GM12878 (cell line): ENCODE measurements at regions not wholly inside any gene's neighbourhood (a gene's known extent, or its start where the extent isn't known, plus 50 kb on each side); places are given as distances from the start of the nearest gene placed in this dataset.

ENCODE experiments used
- ATAC-seq: fragments of 200-7000 bp; cut with Tn5 transposase; 3 replicates; pipeline ENCODE4 v1.9.1; 2020; ENCODE audit warnings: mild to moderate bottlenecking, moderate library complexity
- BruUV-seq: library from RNA; stranded (reverse); fragments of 400-500 nt; replicated peaks from 2 replicates; lab custom pipeline; 2021; lab: Mats Ljungman, UMichigan
- CTCF ChIA-PET: fragments of 300-600 bp; sonication (Branson Sonifier 250); formaldehyde crosslinking; extraction: SDS; loops from one replicate; lab custom pipeline; 2021; ENCODE audit warnings: inconsistent platforms; lab: Yijun Ruan, JAX
- POLR2A ChIA-PET: fragments of 350-600 bp; formaldehyde crosslinking; extraction: SDS; loops from one replicate; lab custom pipeline; 2021; ENCODE audit warnings: inconsistent platforms; lab: Charles Lee
- RAD21 ChIA-PET: fragments of 300-600 bp; sonication (Branson Sonifier 250); formaldehyde crosslinking; loops from one replicate; lab custom pipeline; 2023; ENCODE audit warnings: antibody characterized with exemption; ENCODE audit not compliant: unreplicated experiment; lab: Charles Lee
- SMC1A ChIA-PET: fragments of 300-600 bp; sonication (Branson Sonifier 250); formaldehyde crosslinking; loops from one replicate; lab custom pipeline; 2023; ENCODE audit not compliant: unreplicated experiment, uncharacterized antibody; lab: Charles Lee
- DNase-seq: peaks from one replicate; pipeline ENCODE4 v3.0.0-alpha.2; 2011; ENCODE audit warnings: low read depth, low spot score
- FAIRE-seq: peaks from 3 replicates; lab custom pipeline; 2011; peaks lifted over from hg19 to GRCh38; lab: Jason Lieb, UNC
- H2AFZ ChIP-seq: 2 replicates; pipeline ENCODE4 v1.6.0; 2011; ENCODE audit warnings: low read depth, low read length, control low read depth; ENCODE audit not compliant: control insufficient read depth
- H3K27ac ChIP-seq: 2 replicates; pipeline ENCODE4 v1.5.1; 2011; ENCODE audit warnings: control low read depth; ENCODE audit not compliant: control insufficient read depth, insufficient read depth
- H3K27me3 ChIP-seq, 2 experiments: replicated peaks in 1 of 2; 2 replicates each; pipeline versions ENCODE4 v1.6.0 to v1.6.1; 2011; ENCODE audit warnings: low read length in 1 of 2; ENCODE audit not compliant: control insufficient read depth in 2 of 2, insufficient read depth in 2 of 2
- H3K36me3 ChIP-seq, 2 experiments: 2 replicates each; pipeline ENCODE4 v1.5.1; 2011; ENCODE audit warnings: low read length in 1 of 2; ENCODE audit not compliant: control insufficient read depth in 2 of 2, insufficient read depth in 2 of 2
- H3K4me1 ChIP-seq: 2 replicates; pipeline ENCODE4 v1.6.1; 2011; ENCODE audit warnings: mild to moderate bottlenecking, low read length, moderate library complexity, mixed read lengths; ENCODE audit not compliant: control insufficient read depth, insufficient read depth
- H3K4me2 ChIP-seq: 2 replicates; pipeline ENCODE4 v1.6.0; 2011; ENCODE audit warnings: control low read depth; ENCODE audit not compliant: control insufficient read depth, insufficient read depth
- H3K4me3 ChIP-seq: fragments of 200-600 bp; sonication (generic); 2 replicates; pipeline ENCODE4 v1.5.1; 2016
- H3K79me2 ChIP-seq: 2 replicates; pipeline ENCODE4 v1.6.0; 2011; ENCODE audit warnings: low read length; ENCODE audit not compliant: control insufficient read depth, insufficient read depth
- H3K9ac ChIP-seq: 2 replicates; pipeline ENCODE4 v1.8.0; 2011; ENCODE audit warnings: low read length, control low read depth, mixed read lengths; ENCODE audit not compliant: control insufficient read depth, insufficient read depth
- H3K9me3 ChIP-seq: replicated peaks from 3 replicates; pipeline ENCODE4 v1.5.1; 2011; ENCODE audit warnings: mild to moderate bottlenecking, low read length; ENCODE audit not compliant: control insufficient read depth, insufficient read depth
- H4K20me1 ChIP-seq: 2 replicates; pipeline ENCODE4 v1.6.0; 2011; ENCODE audit not compliant: control insufficient read depth, insufficient read depth
- CHD1 ChIP-seq: IDR thresholded peaks from 2 replicates; pipeline ENCODE4 v1.6.1; 2012; ENCODE audit warnings: low read depth, low read length, improper control_type of control experiment
- CHD2 ChIP-seq: IDR thresholded peaks from 2 replicates; pipeline ENCODE4 v1.6.1; 2011; ENCODE audit warnings: low read depth, low read length, improper control_type of control experiment, borderline replicate concordance
- JUNB ChIP-seq: IDR thresholded peaks from 2 replicates; pipeline ENCODE4 v1.6.1; 2016; ENCODE audit warnings: antibody characterized with exemption, mild to moderate bottlenecking
- MEF2A ChIP-seq: IDR thresholded peaks from 2 replicates; pipeline ENCODE4 v1.6.1; 2011; ENCODE audit warnings: low read depth, mild to moderate bottlenecking, low read length, moderate library complexity; ENCODE audit not compliant: insufficient read depth
- SUPT20H ChIP-seq: IDR thresholded peaks from 2 replicates; pipeline ENCODE4 v1.6.1; 2011; ENCODE audit warnings: low read depth, mild to moderate bottlenecking, low read length, moderate library complexity, borderline replicate concordance; ENCODE audit not compliant: control insufficient read depth
- YY1 ChIP-seq: IDR thresholded peaks from 2 replicates; pipeline ENCODE4 v1.6.1; 2011; ENCODE audit warnings: low read depth, mild to moderate bottlenecking, low read length
- whole genome bisulfite sequencing: methylation state at CpG from one replicate; pipeline ENCODE4 v1.1.6; 2016; ENCODE audit warnings: low lambda C conversion rate; ENCODE audit not compliant: insufficient replicate concordance, insufficient coverage; ENCODE audit errors: missing lambda C conversion rate; 5-methylcytosine and 5-hydroxymethylcytosine counted together
- in situ Hi-C: fragments of 300-500 bp; cut with MboI; formaldehyde crosslinking; loops from 9 replicates; pipeline ENCODE4 v1.14.3; 2018; ENCODE audit warnings: mixed read lengths
- intact Hi-C: fragments of 100-400 bp; cut with micrococcal nuclease; formaldehyde crosslinking; loops from one replicate; pipeline ENCODE4 v1.14.2; 2022; ENCODE audit not compliant: unreplicated experiment
- TF ChIP-seq, protein P1 (sequence below): fragments of 450-650 bp; IDR thresholded peaks from 2 replicates; pipeline ENCODE4 v1.6.1; 2018; ENCODE audit warnings: borderline replicate concordance, mild to moderate bottlenecking; ENCODE audit not compliant: partially characterized antibody
- TF ChIP-seq, protein P2 (sequence below): fragments of 450-650 bp; IDR thresholded peaks from 2 replicates; pipeline ENCODE4 v1.6.1; 2016; ENCODE audit warnings: mild to moderate bottlenecking

GRCh38 chr11:90326647-90327046 lies 103.8 kb upstream of the CHORDC1 start:
- TF ChIP-seq CHD1 (no peak), CHD2 (no peak), MEF2A (0 out of 2 replicates have a peak, but pooled peaks have one; percentile 10), YY1 (no peak), JUNB (peak; percentile 29; the same call in 1 of the 2 replicates), SUPT20H (no peak)
- TF ChIP-seq, protein P1, sequence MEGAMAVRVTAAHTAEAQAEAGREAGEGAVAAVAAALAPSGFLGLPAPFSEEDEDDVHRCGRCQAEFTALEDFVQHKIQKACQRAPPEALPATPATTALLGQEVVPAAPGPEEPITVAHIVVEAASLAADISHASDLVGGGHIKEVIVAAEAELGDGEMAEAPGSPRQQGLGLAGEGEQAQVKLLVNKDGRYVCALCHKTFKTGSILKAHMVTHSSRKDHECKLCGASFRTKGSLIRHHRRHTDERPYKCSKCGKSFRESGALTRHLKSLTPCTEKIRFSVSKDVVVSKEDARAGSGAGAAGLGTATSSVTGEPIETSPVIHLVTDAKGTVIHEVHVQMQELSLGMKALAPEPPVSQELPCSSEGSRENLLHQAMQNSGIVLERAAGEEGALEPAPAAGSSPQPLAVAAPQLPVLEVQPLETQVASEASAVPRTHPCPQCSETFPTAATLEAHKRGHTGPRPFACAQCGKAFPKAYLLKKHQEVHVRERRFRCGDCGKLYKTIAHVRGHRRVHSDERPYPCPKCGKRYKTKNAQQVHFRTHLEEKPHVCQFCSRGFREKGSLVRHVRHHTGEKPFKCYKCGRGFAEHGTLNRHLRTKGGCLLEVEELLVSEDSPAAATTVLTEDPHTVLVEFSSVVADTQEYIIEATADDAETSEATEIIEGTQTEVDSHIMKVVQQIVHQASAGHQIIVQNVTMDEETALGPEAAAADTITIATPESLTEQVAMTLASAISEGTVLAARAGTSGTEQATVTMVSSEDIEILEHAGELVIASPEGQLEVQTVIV: no peak
- TF ChIP-seq, protein P2, sequence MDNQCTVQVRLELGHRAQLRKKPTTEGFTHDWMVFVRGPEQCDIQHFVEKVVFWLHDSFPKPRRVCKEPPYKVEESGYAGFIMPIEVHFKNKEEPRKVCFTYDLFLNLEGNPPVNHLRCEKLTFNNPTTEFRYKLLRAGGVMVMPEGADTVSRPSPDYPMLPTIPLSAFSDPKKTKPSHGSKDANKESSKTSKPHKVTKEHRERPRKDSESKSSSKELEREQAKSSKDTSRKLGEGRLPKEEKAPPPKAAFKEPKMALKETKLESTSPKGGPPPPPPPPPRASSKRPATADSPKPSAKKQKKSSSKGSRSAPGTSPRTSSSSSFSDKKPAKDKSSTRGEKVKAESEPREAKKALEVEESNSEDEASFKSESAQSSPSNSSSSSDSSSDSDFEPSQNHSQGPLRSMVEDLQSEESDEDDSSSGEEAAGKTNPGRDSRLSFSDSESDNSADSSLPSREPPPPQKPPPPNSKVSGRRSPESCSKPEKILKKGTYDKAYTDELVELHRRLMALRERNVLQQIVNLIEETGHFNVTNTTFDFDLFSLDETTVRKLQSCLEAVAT: no peak
- Histone ChIP-seq H3K27ac (no peak overlapping the region), H3K9me3 (no peaks in the 10 kb centered on the region), H3K4me3 (no peak overlapping the region), H2AFZ (no peak overlapping the region), H3K79me2 (no peaks in the 10 kb centered on the region), H4K20me1 (no peaks in the 10 kb centered on the region), H3K4me1 (no peaks in the 10 kb centered on the region), H3K4me2 (no peak overlapping the region), H3K9ac (no peak overlapping the region), H3K36me3 (no peaks in the 10 kb centered on the region), H3K27me3 (no peaks in the 10 kb centered on the region; a peak in 1 of 4 replicates)
- no TSS peak for BruUV-seq
- peak; percentile 70 for ATAC-seq
- FAIRE-seq: no peak
- SMC1A ChIA-PET: interaction anchor here (0.9 to 1.5 kb wide), 5 partner anchors 8 to 177 kb away, joined by 3 to 5 read pairs (median 3); no protein-coding TSS in a partner anchor
- CTCF ChIA-PET: interaction anchor here (0.7 to 1.3 kb wide), 2 partner anchors 38 to 273 kb away, joined by 3 read pairs; no protein-coding TSS in a partner anchor
- intact Hi-C loops (no loop called here), in situ Hi-C loops (no loop called here)
- RAD21 ChIA-PET: interaction anchor here (1.8 kb wide), 1 partner anchor 16 kb away, joined by 6 read pairs; no protein-coding TSS in a partner anchor
- DNase-seq: no peak
- WGBS: 0% methylated on average over 2 of the region's 2 CpGs
- POLR2A ChIA-PET: no interaction called here
